HG03280 (cell line): ENCODE measurements at regions not wholly inside any gene's neighbourhood (a gene's known extent, or its start where the extent isn't known, plus 50 kb on each side); places are given as distances from the start of the nearest gene placed in this dataset.
"Not testable (repeated sequence)": the region's sequence is repeated elsewhere in the genome, so short reads cannot be mapped to it uniquely, and the experiment has no call there.

Experiments
- ATAC-seq: cut with Tn5 transposase; IDR thresholded peaks from one replicate; pipeline ENCODE4 v1.9.1; 2021; ENCODE audit warnings: mild to moderate bottlenecking, moderate library complexity; ENCODE audit not compliant: unreplicated experiment

DNA sequence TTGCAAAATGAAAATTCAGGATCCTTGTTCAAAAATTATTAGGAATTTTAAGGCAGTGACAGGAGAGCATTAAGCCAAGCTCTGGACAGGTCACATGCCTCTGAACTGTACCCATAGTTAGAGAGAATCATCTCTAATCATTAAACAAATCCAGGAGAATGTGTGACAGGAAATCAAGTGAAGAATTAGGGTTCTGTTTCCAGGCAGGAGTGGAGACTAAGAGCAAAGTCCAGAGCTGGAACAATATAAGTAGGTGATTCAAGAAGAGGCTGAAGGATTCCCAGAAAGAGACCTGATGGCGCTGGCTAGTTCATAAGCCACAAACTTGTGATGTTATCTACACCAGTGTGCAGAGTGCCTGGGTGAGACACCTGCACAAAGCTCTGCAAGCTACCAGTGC is 104.6 kb upstream of the PRKG2 start:
- no peak for ATAC-seq

GRCh38 chr4:81314897-81315470 is 100.0 kb upstream of the PRKG2 start:
- no peak for ATAC-seq

DNA sequence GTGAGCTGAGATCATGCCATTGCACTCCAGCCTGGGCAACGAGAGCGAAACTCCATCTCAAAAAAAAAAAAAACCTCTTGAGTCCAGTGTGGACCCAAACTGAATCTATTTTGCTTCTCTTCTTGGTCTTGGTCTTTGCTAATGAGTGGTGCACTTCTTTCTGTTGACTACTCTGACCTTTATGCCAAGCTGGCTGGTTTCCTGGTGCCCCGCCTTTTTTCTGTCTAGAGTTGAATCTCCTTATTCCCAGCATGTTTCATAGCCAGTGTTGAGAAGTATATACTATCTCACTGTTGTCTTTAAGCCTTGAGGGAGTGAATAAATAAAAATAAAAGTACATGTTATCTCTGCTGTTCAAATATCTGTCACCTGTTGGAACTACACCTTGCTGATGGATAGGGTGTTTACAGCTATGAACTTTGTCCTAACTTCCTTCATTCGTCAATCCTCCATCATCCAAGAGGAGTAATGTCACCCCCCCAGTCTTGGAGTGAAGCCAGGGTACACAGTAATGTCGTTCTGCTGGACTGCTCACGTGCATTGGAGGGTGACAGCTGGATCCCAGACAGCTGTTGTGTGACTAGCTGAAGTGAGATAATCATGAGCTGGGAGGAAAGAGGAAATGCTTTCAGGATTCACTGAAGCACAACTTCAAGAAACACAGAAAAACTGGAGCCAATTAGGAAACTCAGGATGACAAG is 99.3 kb upstream of the PRKG2 start:
- ATAC-seq, result no peak

- ATAC-seq, result no peak
These were observed 93.0 kb upstream of the PRKG2 start for GRCh38 chr4:81307991-81308390.

DNA sequence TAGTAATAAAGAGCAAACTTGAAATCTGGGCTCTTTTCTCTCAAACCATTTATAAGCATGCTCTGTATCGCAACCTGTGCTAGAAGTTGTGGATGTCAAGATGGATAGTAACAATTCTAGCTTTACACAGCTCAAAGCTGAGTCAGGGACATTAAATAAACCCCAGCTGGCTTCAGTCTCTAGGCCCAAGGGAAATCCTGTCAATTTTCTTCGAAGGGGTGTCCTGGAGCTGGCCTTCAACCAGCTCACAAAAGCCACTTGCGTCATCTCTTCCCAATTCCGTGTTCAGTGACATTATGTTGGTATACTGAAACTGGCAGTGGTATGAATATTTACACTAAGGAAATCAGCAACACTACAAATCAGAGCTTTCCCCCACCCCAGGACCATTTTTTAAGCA is 89.8 kb upstream of the PRKG2 start:
- ATAC-seq, result no peak

DNA sequence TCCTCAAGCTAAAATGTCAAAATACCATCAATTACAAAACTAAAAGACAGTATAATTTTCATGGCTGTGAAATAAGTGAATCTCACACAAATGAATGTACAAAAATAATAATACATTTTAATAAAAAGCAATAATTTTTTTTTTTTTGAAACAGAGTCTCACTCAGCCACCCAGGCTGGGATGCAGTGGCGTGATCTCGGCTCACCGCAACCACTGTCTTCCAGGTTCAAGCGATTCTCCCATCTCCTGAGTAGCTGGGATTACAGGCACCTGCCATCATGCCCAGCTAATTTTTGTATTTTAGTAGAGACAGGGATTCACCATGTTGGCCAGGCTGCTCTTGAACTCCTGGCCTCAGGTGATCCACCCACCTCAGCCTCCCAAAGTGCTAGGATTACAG is 85.3 kb upstream of the PRKG2 start:
- not testable (repeated sequence) for ATAC-seq

- no peak for ATAC-seq
These were observed 75.8 kb upstream of the PRKG2 start for GRCh38 chr4:81290813-81291212.

DNA sequence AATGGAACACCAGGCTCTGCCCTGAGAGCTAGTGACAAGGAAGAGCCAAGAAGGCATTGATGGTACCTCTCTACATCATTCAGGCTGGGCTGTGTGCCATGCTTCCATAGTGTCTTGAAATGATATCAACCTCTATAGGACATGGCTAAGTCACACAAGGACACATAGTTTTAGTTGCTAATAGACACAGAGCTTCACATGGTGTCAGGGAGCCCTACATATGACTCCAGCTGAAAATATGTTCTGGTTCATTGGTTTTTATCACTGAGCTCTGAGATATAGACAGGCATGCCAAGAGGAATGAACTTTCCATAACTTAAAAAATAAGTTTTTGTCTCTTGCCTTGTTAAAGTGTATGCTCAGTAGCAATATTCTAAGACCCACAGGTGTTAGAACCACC is 72.1 kb upstream of the PRKG2 start:
- no peak for ATAC-seq

- no peak for ATAC-seq
These were observed 67.1 kb upstream of the PRKG2 start for GRCh38 chr4:81282131-81282530.

DNA sequence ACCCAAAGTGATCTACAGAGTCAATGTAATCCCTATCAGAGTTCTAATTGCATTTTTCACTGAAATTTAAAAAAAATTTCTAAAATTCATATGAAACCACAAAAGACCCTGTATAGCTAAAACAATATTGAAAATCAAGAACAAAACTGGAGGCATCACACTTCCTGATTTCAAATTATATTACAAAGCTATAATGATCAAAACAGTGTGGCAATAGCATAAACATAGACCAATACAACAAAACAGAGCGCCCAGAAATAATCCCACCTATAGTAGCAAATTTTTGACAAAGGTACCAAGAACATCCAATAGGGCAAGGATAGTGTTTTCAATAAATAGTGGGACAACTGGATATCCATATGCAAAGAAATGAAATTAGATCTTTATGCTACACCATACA is 59.4 kb upstream of the PRKG2 start:
- ATAC-seq, result no peak

DNA sequence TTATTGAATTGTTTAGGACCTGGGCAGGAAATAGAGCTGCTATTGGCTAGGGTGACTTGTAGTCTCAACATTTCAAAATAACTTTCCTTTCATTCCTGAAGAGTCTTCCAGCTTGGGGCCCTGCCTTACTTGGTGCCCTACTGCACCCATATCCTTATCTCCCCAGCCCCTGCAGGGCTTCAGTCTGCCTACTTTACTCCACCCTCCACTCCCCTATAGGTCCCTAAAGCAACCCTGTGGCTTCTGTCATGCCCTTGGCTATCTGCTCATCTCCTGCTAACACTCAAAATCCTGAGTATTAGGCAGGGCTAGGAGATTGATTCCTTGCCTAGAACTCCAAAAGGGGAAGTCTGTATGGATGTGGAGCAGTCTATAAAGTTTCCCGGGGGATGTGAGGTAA is 57.6 kb upstream of the PRKG2 start:
- no peak for ATAC-seq
